Astrocyte (in vitro differentiated cells and primary cell): ENCODE measurements at regions not wholly inside any gene's neighbourhood (a gene's known extent, or its start where the extent isn't known, plus 50 kb on each side); places are given as distances from the start of the nearest gene placed in this dataset.
A peak's percentile ranks its signal among the peaks of the same experiment; 100 is the strongest.

ENCODE experiments used
- DNase-seq: peaks from one replicate; pipeline ENCODE4 v3.0.0-alpha.2; 2010; ENCODE audit warnings: low read depth
- FAIRE-seq: peaks from 2 replicates; lab custom pipeline; 2011; peaks lifted over from hg19 to GRCh38; lab: Jason Lieb, UNC
- H2AFZ ChIP-seq: 2 replicates; pipeline ENCODE4 v1.6.0; 2012; ENCODE audit warnings: low read depth, low read length, inconsistent platforms
- H3K27ac ChIP-seq: 2 replicates; pipeline ENCODE4 v1.5.1; 2011; ENCODE audit warnings: low read depth, low read length, inconsistent platforms
- H3K27me3 ChIP-seq: 2 replicates; pipeline ENCODE4 v1.6.0; 2011; ENCODE audit warnings: low read length, inconsistent platforms; ENCODE audit not compliant: insufficient read depth
- H3K36me3 ChIP-seq: 2 replicates; pipeline ENCODE4 v1.5.1; 2011; ENCODE audit warnings: low read length, inconsistent platforms; ENCODE audit not compliant: insufficient read depth
- H3K4me1 ChIP-seq: 2 replicates; pipeline ENCODE4 v1.5.1; 2011; ENCODE audit warnings: low read length, inconsistent platforms; ENCODE audit not compliant: insufficient read depth
- H3K4me2 ChIP-seq: 2 replicates; pipeline ENCODE4 v1.6.0; 2012; ENCODE audit warnings: low read length, inconsistent platforms
- H3K4me3 ChIP-seq: 2 replicates; pipeline ENCODE4 v1.5.1; 2011; ENCODE audit warnings: low read depth, mild to moderate bottlenecking, low read length, inconsistent platforms; ENCODE audit not compliant: insufficient read depth
- H3K79me2 ChIP-seq: 2 replicates; pipeline ENCODE4 v1.6.0; 2012; ENCODE audit warnings: mild to moderate bottlenecking, low read length, inconsistent platforms; ENCODE audit not compliant: insufficient read depth
- H3K9ac ChIP-seq: 2 replicates; pipeline ENCODE4 v1.6.0; 2012; ENCODE audit warnings: mild to moderate bottlenecking, low read length, inconsistent platforms
- H3K9me3 ChIP-seq: 2 replicates; pipeline ENCODE4 v1.5.1; 2012; ENCODE audit warnings: low read depth, mild to moderate bottlenecking, low read length, inconsistent platforms; ENCODE audit not compliant: insufficient read depth
- H4K20me1 ChIP-seq: 2 replicates; pipeline ENCODE4 v1.6.0; 2012; ENCODE audit warnings: low read length, inconsistent platforms; ENCODE audit not compliant: insufficient read depth
- H3K27ac Mint-ChIP-seq: one replicate; pipeline ENCODE4 v1.8.0; 2021; ENCODE audit warnings: mild to moderate bottlenecking, mixed read lengths; ENCODE audit not compliant: unreplicated experiment
- H3K27me3 Mint-ChIP-seq: one replicate; pipeline ENCODE4 v1.8.0; 2021; ENCODE audit warnings: low read depth, mixed read lengths; ENCODE audit not compliant: unreplicated experiment
- H3K36me3 Mint-ChIP-seq: one replicate; pipeline ENCODE4 v1.8.0; 2021; ENCODE audit warnings: low read depth, mixed read lengths; ENCODE audit not compliant: unreplicated experiment
- H3K4me1 Mint-ChIP-seq: one replicate; pipeline ENCODE4 v1.8.0; 2021; ENCODE audit warnings: low read depth, mixed read lengths; ENCODE audit not compliant: unreplicated experiment
- H3K4me3 Mint-ChIP-seq: one replicate; pipeline ENCODE4 v1.8.0; 2021; ENCODE audit warnings: mild to moderate bottlenecking, moderate library complexity, mixed read lengths; ENCODE audit not compliant: unreplicated experiment
- H3K9me3 Mint-ChIP-seq: one replicate; pipeline ENCODE4 v1.8.0; 2021; ENCODE audit warnings: mild to moderate bottlenecking, mixed read lengths; ENCODE audit not compliant: unreplicated experiment
- EZH2 ChIP-seq: IDR thresholded peaks from 2 replicates; pipeline ENCODE4 v1.6.1; 2012; ENCODE audit warnings: mild to moderate bottlenecking, low read length, inconsistent platforms; ENCODE audit not compliant: insufficient read depth
- TF ChIP-seq, protein P1 (sequence below): IDR thresholded peaks from 2 replicates; pipeline ENCODE4 v1.5.1; 2011; ENCODE audit warnings: low read depth, mild to moderate bottlenecking, inconsistent platforms, low read length, moderate library complexity; ENCODE audit not compliant: insufficient read depth

DNA sequence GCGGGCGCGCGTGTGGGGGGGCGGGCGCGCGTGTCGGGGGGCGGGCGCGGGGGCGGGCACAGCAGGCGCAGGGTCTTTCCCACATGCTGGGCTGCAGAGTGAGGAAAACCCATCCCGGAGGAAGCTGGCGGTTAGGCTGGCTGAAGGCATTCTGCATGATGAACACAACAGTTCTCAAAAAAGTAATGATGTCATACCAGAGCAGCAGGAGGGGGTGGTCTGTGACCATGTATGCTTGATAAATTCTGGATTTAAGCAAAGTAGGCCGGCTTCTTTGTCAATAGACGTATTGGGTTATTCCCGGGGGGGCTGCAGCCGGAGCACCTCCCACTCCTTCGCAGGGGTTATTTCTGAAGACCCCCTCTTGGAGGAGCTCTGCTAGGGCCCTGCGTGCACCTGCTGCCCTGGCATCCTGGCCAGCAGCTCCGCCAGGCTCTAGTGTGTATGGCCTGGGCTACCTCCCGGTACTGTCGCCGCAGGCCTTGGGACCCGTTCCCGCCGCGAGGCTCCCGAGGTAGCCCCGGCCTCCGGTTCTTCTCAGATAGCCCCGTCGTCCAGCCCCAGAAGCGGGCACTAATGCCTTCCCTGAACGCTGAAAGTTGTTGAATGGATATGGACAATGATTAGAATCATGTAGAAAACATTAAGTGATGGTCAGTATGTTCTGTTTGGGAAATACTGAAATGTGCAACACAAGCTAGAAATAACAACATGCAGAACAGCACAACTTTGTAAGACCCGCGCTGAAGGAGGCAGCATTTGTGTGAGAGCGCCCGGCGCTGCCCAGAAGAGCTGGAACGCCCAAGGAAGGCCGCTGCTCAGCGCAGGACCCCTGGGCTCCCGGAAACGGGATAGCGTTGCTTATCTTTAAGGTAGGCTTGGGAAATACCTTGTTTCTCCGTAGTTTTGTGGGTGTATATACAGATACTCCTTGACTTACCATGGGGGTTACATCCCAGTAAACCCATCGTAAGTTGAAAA is 101.4 kb upstream of the RAB6C start:
- Histone ChIP-seq H3K9ac (peak overlapping the region; percentile 39), H3K27me3 (no peaks in the 10 kb centered on the region), H3K4me2 (peak overlapping the region; percentile 82), H3K9me3 (no peaks in the 10 kb centered on the region), H3K36me3 (no peaks in the 10 kb centered on the region), H3K79me2 (no peaks in the 10 kb centered on the region), H2AFZ (peak overlapping the region; percentile 60), H3K4me3 (peak overlapping the region; percentile 49), H4K20me1 (no peaks in the 10 kb centered on the region), H3K4me1 (no peaks in the 10 kb centered on the region), H3K27ac (no peak overlapping the region)
- H3K36me3 Mint-ChIP-seq: no peaks in the 10 kb centered on the region
- DNase-seq (peak; percentile 41), FAIRE-seq (no peak)
- H3K4me1 Mint-ChIP-seq: peaks cover 3% of the 10 kb centered on the region
- peak overlapping the region; percentile 49 for H3K27ac Mint-ChIP-seq
- peak overlapping the region; percentile 83 for H3K4me3 Mint-ChIP-seq
- H3K9me3 Mint-ChIP-seq: no peaks in the 10 kb centered on the region
- peaks cover 22% of the 10 kb centered on the region for H3K27me3 Mint-ChIP-seq
- no peak for TF ChIP-seq EZH2
- TF ChIP-seq, protein P1, sequence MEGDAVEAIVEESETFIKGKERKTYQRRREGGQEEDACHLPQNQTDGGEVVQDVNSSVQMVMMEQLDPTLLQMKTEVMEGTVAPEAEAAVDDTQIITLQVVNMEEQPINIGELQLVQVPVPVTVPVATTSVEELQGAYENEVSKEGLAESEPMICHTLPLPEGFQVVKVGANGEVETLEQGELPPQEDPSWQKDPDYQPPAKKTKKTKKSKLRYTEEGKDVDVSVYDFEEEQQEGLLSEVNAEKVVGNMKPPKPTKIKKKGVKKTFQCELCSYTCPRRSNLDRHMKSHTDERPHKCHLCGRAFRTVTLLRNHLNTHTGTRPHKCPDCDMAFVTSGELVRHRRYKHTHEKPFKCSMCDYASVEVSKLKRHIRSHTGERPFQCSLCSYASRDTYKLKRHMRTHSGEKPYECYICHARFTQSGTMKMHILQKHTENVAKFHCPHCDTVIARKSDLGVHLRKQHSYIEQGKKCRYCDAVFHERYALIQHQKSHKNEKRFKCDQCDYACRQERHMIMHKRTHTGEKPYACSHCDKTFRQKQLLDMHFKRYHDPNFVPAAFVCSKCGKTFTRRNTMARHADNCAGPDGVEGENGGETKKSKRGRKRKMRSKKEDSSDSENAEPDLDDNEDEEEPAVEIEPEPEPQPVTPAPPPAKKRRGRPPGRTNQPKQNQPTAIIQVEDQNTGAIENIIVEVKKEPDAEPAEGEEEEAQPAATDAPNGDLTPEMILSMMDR: no peak

DNA sequence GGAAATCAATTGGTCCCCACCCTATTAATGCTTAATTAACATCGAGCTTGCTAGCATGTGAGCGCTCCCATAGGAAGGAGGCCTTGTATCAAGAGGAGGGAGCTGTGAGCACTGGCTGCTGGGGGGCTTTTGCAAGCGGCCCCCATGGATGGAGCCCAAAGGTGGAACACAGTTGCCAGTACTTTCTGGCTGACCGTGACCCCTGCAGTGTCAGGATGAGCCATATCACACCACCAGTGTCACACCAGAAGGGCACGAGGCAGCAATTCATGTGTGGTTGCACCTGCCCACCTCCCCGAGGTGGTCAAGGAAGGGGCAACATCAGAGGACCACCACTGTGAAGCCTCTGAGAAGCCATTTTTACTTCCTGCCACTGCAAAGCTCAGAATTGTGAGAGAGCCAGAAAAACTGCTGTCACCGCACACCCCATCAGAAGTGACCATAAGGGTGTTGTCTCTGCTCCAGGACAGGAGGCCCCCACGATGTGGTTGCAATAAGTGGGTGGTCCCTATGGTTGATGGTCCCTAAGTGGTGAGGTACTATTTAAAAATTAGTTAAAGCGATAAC is 99.8 kb upstream of the RAB6C start:
- H3K9ac ChIP-seq: no peak overlapping the region
- Mint-ChIP-seq H3K9me3 (no peaks in the 10 kb centered on the region), H3K4me3 (no peak overlapping the region), H3K4me1 (peaks cover 3% of the 10 kb centered on the region), H3K36me3 (no peaks in the 10 kb centered on the region), H3K27me3 (peaks cover 24% of the 10 kb centered on the region), H3K27ac (no peak overlapping the region)
- H3K36me3 ChIP-seq: no peaks in the 10 kb centered on the region
- FAIRE-seq (no peak), DNase-seq (no peak)
- no peak overlapping the region for H3K4me2 ChIP-seq
- no peak overlapping the region for H3K4me3 ChIP-seq
- no peaks in the 10 kb centered on the region for H3K27me3 ChIP-seq
- H3K4me1 ChIP-seq: no peaks in the 10 kb centered on the region
- no peaks in the 10 kb centered on the region for H4K20me1 ChIP-seq
- no peak overlapping the region for H3K27ac ChIP-seq
- no peaks in the 10 kb centered on the region for H3K9me3 ChIP-seq
- H2AFZ ChIP-seq: no peak overlapping the region
- H3K79me2 ChIP-seq: no peaks in the 10 kb centered on the region
- TF ChIP-seq, protein P1: no peak
- no peak for TF ChIP-seq EZH2
